ENCODE measurements at regions not wholly inside any gene's neighbourhood (a gene's known extent, or its start where the extent isn't known, plus 50 kb on each side); places are given as distances from the start of the nearest gene placed in this dataset.

GRCh38 chr17:70829876-70830275 lies 660.5 kb downstream of the KCNJ2 start:
- H3K27ac Mint-ChIP-seq (ENCODE audit: unreplicated experiment), result no peak overlapping the region

GRCh38 chr17:70834039-70834438 lies 664.7 kb downstream of the KCNJ2 start:
- TF ChIP-seq CTCF (IDR thresholded peaks at IDR 0.05; ENCODE audit: partially characterized antibody, unreplicated experiment), result no peak
- no peaks in the 10 kb centered on the region for H3K27me3 Mint-ChIP-seq (ENCODE audit: unreplicated experiment)
- H3K4me3 Mint-ChIP-seq (ENCODE audit: unreplicated experiment), result no peak overlapping the region
- no peak for DNase-seq
- H3K36me3 Mint-ChIP-seq (ENCODE audit: unreplicated experiment), result no peaks in the 10 kb centered on the region
- peaks cover 1% of the 10 kb centered on the region for H3K9me3 Mint-ChIP-seq (ENCODE audit: unreplicated experiment)
- H3K27ac Mint-ChIP-seq (ENCODE audit: unreplicated experiment), result no peak overlapping the region
- H3K4me1 Mint-ChIP-seq (ENCODE audit: low read depth, unreplicated experiment), result no peaks in the 10 kb centered on the region

More at GRCh38 chr17:70829876-70830275, 660.5 kb downstream of the KCNJ2 start:
- no peak overlapping the region for H3K4me3 Mint-ChIP-seq (ENCODE audit: unreplicated experiment)
- H3K4me1 Mint-ChIP-seq (ENCODE audit: low read depth, unreplicated experiment), result no peaks in the 10 kb centered on the region
- H3K36me3 Mint-ChIP-seq (ENCODE audit: unreplicated experiment), result no peaks in the 10 kb centered on the region
- no peak for TF ChIP-seq CTCF (IDR thresholded peaks at IDR 0.05; ENCODE audit: partially characterized antibody, unreplicated experiment)
- DNase-seq, result no peak
- H3K9me3 Mint-ChIP-seq (ENCODE audit: unreplicated experiment), result no peaks in the 10 kb centered on the region
- no peaks in the 10 kb centered on the region for H3K27me3 Mint-ChIP-seq (ENCODE audit: unreplicated experiment)

GRCh38 chr17:70848785-70849184 lies 679.5 kb downstream of the KCNJ2 start:
- TF ChIP-seq CTCF (IDR thresholded peaks at IDR 0.05; ENCODE audit: partially characterized antibody, unreplicated experiment), result no peak
- Mint-ChIP-seq H3K36me3 (ENCODE audit: unreplicated experiment) (no peaks in the 10 kb centered on the region), H3K27me3 (ENCODE audit: unreplicated experiment) (peaks cover 2% of the 10 kb centered on the region), H3K4me1 (ENCODE audit: low read depth, unreplicated experiment) (no peaks in the 10 kb centered on the region), H3K9me3 (ENCODE audit: unreplicated experiment) (no peaks in the 10 kb centered on the region), H3K27ac (ENCODE audit: unreplicated experiment) (no peak overlapping the region), H3K4me3 (ENCODE audit: unreplicated experiment) (no peak overlapping the region)
- DNase-seq, result no peak

GRCh38 chr17:70855401-70856054 lies 686.2 kb downstream of the KCNJ2 start:
- peaks cover 7% of the 10 kb centered on the region for H3K36me3 Mint-ChIP-seq (ENCODE audit: unreplicated experiment)
- H3K27ac Mint-ChIP-seq (ENCODE audit: unreplicated experiment), result no peak overlapping the region
- H3K9me3 Mint-ChIP-seq (ENCODE audit: unreplicated experiment), result no peaks in the 10 kb centered on the region
- no peaks in the 10 kb centered on the region for H3K27me3 Mint-ChIP-seq (ENCODE audit: unreplicated experiment)
- peaks cover 3% of the 10 kb centered on the region for H3K4me1 Mint-ChIP-seq (ENCODE audit: low read depth, unreplicated experiment)
- DNase-seq, result no peak
- no peak for TF ChIP-seq CTCF (IDR thresholded peaks at IDR 0.05; ENCODE audit: partially characterized antibody, unreplicated experiment)
- no peak overlapping the region for H3K4me3 Mint-ChIP-seq (ENCODE audit: unreplicated experiment)

GRCh38 chr17:70857351-70857750 lies 688.0 kb downstream of the KCNJ2 start:
- no peak overlapping the region for H3K27ac Mint-ChIP-seq (ENCODE audit: unreplicated experiment)
- H3K27me3 Mint-ChIP-seq (ENCODE audit: unreplicated experiment), result no peaks in the 10 kb centered on the region
- H3K4me3 Mint-ChIP-seq (ENCODE audit: unreplicated experiment), result no peak overlapping the region
- no peak for TF ChIP-seq CTCF (IDR thresholded peaks at IDR 0.05; ENCODE audit: partially characterized antibody, unreplicated experiment)
- peaks cover 9% of the 10 kb centered on the region for H3K36me3 Mint-ChIP-seq (ENCODE audit: unreplicated experiment)
- no peaks in the 10 kb centered on the region for H3K9me3 Mint-ChIP-seq (ENCODE audit: unreplicated experiment)
- H3K4me1 Mint-ChIP-seq (ENCODE audit: low read depth, unreplicated experiment), result peaks cover 3% of the 10 kb centered on the region
- no peak for DNase-seq

Measured in glutamatergic neuron (in vitro differentiated cells).